ENCODE measurements at regions not wholly inside any gene's neighbourhood (a gene's known extent, or its start where the extent isn't known, plus 50 kb on each side); places are given as distances from the start of the nearest gene placed in this dataset.
"Not testable (repeated sequence)": the region's sequence is repeated elsewhere in the genome, so short reads cannot be mapped to it uniquely, and the experiment has no call there.

- no peak for DNase-seq
These were observed 140.5 kb upstream of the PITX1 start for GRCh38 chr5:135174315-135175096.

DNA sequence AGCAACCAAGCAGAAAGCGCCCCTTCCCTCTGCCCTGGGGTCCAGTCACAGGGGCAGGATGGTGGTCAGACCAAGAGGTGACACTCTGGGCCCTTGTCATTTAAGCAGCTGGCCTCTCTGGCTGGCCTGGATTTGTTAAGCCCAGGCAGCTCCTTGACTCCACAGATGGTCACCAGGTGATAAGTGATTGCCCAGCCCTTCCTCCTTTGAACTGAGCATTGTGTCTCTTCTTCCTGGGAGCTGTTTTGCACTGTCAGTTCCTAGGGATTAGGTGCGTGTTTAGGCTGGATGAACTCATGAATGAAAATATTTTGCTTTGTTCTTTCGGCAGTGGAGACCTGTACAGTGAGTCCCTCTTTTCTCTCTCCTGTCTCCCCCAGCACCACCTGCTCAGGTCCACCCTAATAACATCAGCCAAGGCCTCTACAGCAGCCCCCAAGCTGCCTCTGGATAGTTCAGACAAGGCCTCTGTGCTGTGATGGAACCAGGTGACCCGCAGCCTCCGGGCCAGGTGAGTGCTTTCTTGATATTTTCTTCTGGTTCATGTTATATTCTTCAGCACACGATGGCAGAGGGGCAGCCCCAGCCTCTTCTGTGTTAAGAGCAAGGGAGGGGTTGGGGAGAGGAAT, 139.7 kb upstream of the PITX1 start:
- no peak for DNase-seq

DNA sequence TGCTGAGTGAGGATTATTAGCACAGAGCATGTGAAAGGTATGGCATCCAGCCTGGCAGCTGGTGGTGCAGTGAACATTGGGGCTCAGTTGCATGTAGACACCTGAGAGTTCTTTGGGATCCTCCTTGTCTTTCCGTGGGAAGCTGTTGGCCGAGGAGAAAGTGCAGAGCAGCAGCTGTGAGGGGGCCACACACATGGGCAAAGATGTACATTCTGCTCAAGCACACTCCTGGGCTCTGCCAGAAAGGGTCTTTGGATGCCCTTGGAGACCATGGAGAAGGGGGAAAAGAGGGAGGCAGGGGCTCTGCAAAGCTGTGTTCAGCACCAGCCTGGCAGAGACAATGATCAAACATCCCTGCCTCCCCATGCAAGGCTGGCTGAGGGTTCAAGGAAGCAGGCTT, 138.7 kb upstream of the PITX1 start:
- no peak for DNase-seq

DNA sequence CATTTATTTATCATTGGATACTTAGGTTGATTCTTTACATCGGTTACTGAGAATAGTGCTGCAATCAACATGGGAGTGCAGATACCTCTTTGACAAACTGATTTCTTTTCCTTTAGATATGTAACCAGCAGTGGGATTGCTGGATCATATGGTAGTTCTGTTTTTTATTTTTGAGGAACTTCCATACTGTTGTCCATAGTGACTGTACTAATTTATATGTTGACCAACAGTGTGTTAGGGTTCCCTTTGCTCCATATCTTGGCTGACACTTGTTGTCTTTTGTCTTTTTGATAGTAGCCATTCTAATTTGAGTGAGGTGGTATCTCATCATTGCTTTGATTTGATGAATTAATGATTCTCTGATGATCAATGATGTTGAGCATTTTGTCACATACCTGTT, 137.3 kb upstream of the PITX1 start:
- DNase-seq: no peak

GRCh38 chr5:135170500-135170899, 136.5 kb upstream of the PITX1 start:
- no peak for DNase-seq

DNA sequence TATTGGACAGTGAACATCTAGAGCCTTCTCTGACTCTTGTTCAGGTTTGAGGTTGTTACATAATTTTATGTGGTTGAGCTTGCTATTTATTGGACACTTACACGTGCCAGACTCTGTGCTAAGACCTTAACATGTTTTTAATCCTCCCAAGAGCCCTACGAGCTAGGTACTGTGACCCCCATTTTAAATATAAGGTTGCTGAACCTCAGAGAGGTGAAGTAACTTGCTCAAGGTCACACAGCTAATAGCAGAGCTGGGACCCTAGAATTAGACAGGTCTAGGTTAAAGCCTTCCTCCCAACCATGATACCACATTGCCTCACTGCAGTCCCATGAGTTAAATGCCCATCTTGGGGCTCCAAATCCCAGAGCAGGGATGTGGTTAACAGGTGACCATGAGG, 135.7 kb upstream of the PITX1 start:
- DNase-seq: no peak

DNA sequence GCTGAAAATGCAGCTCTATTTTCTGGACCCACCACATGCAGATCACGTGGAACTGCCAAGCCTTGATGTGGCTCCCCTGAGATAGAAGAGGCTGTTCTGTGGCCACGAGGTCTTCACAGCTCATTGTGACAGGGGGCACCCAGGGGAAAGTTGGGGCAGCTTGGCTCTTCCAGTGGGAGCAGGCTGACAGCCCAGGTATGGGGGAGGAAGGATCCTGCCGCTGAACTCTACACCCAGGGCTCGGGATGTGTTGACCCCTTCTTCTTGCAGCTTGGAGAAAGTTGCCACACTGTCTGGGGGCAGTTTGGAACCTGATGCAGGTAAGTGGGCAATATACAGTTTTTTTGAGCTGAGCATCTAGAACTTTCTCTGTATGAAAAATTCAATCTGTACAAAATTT, 133.6 kb upstream of the PITX1 start:
- no peak for DNase-seq

DNA sequence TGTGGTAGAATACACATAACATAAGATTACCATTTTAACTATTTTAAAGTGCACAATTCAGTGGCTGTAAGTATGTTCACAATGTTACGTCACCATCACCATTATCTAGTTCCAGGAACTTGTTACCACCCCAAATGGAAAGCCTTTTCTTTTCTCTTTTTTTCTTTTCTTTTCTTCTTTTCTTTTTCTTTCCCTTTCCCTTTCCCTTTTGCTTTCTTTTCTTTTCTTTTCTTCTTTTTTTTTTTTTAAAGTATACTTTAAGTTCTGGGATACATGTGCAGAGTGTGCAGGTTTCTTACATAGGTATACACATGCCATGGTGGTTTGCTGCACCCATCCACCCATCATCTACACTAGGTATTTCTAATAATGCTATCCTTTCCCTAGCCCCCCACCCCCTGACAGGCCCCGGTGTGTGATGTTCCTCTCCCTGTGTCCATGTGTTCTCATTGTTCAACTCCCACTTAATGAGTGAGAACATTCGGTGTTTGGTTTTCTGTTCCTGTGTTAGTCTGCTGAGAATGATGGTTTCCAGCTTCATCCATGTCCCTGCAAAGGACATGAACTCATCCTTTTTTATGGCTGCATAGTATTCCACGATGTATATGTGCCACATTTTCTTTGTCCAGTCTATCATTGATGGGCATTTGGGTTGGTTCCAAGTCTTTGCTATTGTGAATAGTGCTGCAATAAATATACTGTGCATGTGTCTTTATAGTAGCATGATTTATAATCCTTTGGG, 131.0 kb upstream of the PITX1 start:
- not testable (repeated sequence) for DNase-seq

- DNase-seq: no peak
These were observed 129.9 kb upstream of the PITX1 start for GRCh38 chr5:135163964-135164363.

DNA sequence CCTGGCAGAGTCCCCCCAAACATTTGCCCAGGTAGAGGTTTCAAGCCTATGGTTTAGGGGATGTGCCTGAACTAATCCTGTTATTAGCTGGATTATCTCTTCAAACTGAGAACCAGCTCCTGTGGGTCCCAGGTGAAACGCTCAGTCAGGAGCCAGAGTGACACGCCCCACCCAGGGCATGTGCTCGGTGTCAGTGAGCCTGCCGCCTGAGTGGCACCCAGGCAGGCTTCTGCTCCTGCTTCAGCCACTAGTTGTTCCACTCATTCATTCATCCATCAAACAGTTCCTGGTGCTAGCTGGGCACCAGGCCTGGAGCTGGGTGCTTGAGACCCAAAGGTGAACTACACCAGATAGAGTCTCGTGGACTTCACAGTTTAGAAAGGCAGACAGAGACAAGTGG, 129.4 kb upstream of the PITX1 start:
- no peak for DNase-seq

- no peak for DNase-seq
These were observed 128.7 kb upstream of the PITX1 start for GRCh38 chr5:135162661-135163265.

GRCh38 chr5:135161221-135161620, 127.2 kb upstream of the PITX1 start:
- DNase-seq: no peak

DNA sequence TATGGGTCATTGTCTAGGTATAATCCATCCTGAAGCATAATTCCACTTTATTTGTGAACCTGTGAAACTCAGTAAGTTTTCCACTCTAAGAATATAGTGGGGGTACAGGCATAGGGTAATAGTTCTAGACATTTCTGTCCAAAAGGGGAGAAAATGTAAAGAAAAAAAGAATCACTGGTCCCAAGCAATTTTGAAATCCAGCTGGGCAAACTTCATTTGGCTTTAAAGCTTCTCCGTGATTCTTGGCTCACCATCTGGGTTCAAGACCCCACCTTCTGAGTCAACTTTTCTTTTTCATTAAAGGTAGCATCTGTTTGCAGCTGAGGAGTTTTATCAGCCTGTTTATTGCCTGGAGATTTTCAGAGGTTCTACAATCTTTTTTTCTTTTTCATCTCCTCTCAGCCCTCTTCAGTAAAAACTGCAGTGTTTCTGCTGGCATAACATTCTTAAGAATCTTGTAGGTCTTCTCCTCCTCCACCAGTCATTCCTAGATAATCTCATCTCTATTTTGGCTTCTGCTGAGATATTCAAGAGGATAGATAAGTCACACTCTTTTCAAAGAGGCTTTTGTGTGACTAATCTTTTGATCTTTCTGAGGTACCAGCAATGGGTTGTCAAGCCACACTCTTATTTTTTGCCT, 126.1 kb upstream of the PITX1 start:
- no peak for DNase-seq

GRCh38 chr5:135159626-135160025, 125.6 kb upstream of the PITX1 start:
- DNase-seq: no peak

DNA sequence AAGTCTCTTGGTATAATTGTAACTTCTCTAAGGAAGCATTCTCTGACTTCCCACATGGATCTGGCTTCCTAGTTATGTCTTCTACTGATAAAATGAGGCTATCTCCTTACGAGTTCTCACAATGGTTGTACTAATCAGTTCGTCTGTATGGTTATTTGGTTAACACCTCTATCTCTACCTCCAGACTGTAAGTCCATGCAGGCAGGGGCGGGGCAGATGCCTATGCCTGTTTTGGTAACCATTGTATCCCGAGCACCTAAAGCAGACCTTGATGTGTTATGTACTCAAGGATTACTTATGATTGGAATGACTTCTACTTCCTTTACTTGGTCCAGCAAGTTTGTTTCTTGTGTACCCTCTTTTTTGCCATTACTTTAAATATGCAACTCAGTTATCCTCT, 125.0 kb upstream of the PITX1 start:
- DNase-seq: no peak

- DNase-seq: no peak
These were observed 124.3 kb upstream of the PITX1 start for GRCh38 chr5:135158314-135158697.

DNA sequence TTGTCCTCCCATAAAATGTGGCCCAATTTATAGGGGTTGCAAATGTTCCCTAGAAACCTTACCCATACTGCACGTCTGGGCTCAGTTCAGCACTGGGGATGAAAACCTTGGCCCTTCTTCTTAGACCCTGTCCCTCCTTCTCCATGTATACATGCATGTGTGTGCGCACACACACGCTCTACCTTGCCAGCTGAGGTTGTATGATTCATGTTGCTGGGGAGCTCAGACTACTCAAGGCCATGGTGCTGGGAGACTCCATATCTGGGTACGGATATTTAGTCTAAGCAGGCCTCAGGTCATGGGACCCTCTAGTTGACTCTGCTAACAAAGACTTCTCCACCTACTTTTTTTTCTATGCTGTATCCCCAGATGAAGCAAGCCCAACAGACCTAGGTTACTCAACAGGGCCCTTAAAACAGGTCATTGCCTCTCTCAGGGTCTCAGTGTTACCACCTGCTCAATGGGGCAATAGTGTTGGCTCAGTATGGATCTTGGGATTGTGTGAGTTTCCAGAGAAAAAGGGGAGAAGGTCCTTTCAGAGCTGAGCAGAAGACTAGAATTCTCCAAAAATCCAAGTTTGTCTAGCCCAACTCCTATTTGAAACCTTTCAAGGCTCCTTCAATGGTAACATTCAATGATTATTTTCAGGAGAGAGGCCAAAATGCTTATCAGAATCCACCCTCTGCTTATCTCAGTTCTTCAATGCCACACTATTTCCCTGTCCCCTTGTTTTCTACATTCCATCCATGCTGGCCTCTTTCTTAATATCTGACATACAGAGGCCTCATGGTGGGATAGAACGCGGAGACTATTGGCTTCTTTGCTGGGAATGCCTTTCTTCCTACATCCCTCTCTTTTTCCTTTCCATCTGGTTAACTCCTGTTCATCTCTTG, 123.6 kb upstream of the PITX1 start:
- no peak for DNase-seq

DNA sequence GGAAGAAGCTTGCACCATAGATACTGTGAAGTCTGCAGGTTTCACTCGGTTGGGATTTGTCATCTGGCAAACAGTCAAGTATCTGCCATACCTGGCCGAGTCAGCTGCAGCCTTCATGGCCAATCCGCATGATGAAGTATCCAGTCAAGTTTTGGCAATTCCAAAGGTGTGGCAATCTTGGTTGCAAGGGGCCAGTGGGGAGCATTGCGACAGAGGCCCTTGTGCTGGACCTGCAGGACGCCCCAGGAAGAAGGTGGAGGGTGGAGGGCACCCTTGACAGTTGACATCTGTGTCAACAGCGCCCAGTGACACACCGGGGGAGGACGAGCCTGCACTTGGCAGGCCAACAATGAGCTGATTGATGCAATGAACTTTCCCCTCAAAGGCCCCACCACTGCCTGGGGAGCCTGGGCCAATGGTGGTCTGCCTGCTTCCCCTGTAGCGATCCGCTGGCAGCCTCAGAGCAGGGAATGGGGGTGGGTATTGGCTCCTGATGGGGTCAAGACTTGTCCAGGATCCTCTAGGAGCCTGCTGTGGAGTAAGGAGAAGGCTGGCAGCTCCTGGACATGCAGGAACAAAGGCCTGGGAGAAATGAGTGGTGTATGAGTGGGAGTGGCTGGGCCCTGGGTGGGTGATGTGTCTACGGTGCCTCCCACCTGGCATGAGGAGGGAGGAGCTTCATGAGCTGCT, 122.8 kb upstream of the PITX1 start:
- DNase-seq: no peak

- no peak for DNase-seq
These were observed 122.3 kb upstream of the PITX1 start for GRCh38 chr5:135156337-135156714.

- no peak for DNase-seq
These were observed 121.7 kb upstream of the PITX1 start for GRCh38 chr5:135155616-135156214.

DNA sequence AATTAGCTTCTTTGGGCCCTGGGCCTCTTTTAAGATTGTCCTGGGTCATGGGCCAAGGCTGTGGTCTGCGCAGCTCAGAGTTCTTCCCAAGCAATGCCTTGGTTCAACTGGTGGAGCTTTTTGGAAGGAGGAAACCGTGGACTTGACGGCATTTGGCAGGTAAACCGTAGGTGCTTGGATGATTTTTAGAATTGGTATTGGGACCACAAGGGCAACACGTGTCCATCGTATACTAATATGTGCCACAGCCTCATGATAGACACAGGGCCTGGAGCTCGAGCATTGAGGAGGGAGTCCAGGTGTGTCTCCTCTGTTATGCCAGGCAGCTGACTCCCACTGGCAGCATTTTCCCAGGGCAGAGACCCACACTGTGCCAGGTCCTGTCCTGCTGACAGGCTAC, 120.9 kb upstream of the PITX1 start:
- DNase-seq: no peak

Measured in activated naive CD4-positive, alpha-beta T cell treated with anti-CD3 and anti-CD28 coated beads, Interleukin-2, amount 50 U/mL, for 16 hours (primary cell).